ENCODE measurements at regions not wholly inside any gene's neighbourhood (a gene's known extent, or its start where the extent isn't known, plus 50 kb on each side); places are given as distances from the start of the nearest gene placed in this dataset.

DNA sequence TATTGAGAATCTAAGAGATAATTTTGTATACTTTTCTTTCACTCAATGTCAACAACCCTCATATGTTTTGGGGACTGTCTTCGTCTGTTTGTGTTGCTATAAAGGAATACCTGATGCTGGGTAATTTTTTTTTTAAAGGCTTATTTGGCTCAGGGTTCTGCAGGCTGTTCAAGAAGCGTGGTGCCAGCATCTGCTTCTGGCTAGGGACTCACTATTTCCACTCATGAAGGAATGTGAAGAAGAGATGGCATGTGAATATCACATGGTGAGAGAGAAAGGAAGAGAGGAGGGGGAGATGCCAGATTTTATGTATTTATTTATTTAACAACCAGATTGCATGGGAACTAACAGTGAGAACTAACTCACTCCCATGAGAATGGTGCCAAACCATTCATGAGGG, 827.4 kb upstream of the PHF14 start:
- TF ChIP-seq, protein P1, sequence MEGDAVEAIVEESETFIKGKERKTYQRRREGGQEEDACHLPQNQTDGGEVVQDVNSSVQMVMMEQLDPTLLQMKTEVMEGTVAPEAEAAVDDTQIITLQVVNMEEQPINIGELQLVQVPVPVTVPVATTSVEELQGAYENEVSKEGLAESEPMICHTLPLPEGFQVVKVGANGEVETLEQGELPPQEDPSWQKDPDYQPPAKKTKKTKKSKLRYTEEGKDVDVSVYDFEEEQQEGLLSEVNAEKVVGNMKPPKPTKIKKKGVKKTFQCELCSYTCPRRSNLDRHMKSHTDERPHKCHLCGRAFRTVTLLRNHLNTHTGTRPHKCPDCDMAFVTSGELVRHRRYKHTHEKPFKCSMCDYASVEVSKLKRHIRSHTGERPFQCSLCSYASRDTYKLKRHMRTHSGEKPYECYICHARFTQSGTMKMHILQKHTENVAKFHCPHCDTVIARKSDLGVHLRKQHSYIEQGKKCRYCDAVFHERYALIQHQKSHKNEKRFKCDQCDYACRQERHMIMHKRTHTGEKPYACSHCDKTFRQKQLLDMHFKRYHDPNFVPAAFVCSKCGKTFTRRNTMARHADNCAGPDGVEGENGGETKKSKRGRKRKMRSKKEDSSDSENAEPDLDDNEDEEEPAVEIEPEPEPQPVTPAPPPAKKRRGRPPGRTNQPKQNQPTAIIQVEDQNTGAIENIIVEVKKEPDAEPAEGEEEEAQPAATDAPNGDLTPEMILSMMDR (conservative IDR thresholded peaks at IDR 0.05) = no peak
- H4K20me1 ChIP-seq (ENCODE audit: control insufficient read depth, insufficient read depth, insufficient read length) = no peaks in the 10 kb centered on the region
- no peak overlapping the region for H2BK120ac ChIP-seq (ENCODE audit: low read depth, low read length, poor library complexity, severe bottlenecking)
- no peak overlapping the region for H4K5ac ChIP-seq (ENCODE audit: insufficient read length, low read depth, low read length)
- H3T11ph ChIP-seq (ENCODE audit: low read length) = no peak overlapping the region
- H3K4me1 ChIP-seq (ENCODE audit: insufficient read depth, low read length) = no peaks in the 10 kb centered on the region
- no peaks in the 10 kb centered on the region for H3K4me1 Mint-ChIP-seq
- no peak overlapping the region for H2BK12ac ChIP-seq (ENCODE audit: insufficient read length, low read depth, low read length)
- no peak overlapping the region for H2BK5ac ChIP-seq (ENCODE audit: insufficient read length, low read length)
- no peak overlapping the region for H2BK20ac ChIP-seq (ENCODE audit: low read depth, low read length, poor library complexity, severe bottlenecking)
- no peak overlapping the region for H4K91ac ChIP-seq (ENCODE audit: insufficient read length, low read depth, low read length)
- no peak overlapping the region for H3K27ac Mint-ChIP-seq
- no peak overlapping the region for H3K56ac ChIP-seq (ENCODE audit: insufficient read length, low read depth, low read length)
- H3K23me2 ChIP-seq (ENCODE audit: insufficient read length, low read depth, low read length, poor library complexity, severe bottlenecking) = no peaks in the 10 kb centered on the region
- H3K4me2 ChIP-seq (ENCODE audit: insufficient read depth, insufficient read length, low read length) = no peak overlapping the region
- H3K27ac ChIP-seq (ENCODE audit: insufficient read length, low read depth, low read length) = no peak overlapping the region
- no peaks in the 10 kb centered on the region for H3K79me2 ChIP-seq (ENCODE audit: insufficient read depth, low read length)
- H3K14ac ChIP-seq (ENCODE audit: insufficient read depth, low read length) = no peak overlapping the region
- no peaks in the 10 kb centered on the region for H3K27me3 Mint-ChIP-seq (ENCODE audit: low read depth)
- H3K4ac ChIP-seq (ENCODE audit: low read depth, low read length) = no peak overlapping the region
- no CpG with 5 or more reads among the region's 2 CpGs for WGBS (ENCODE audit: extremely low coverage, insufficient read length, low lambda C conversion rate)
- DNase-seq = no peak
- no peaks in the 10 kb centered on the region for H3K36me3 Mint-ChIP-seq (ENCODE audit: insufficient read depth in 1 of 3, low read depth in 3 of 3)
- no peak overlapping the region for H3K23ac ChIP-seq (ENCODE audit: insufficient read length, low read depth, low read length)
- no peak overlapping the region for H3K4me3 Mint-ChIP-seq
- H3K9me3 Mint-ChIP-seq = no peaks in the 10 kb centered on the region
- no peak overlapping the region for H4K8ac ChIP-seq (replicated peaks; ENCODE audit: insufficient read length, low read depth, low read length)
- no peak overlapping the region for H3K18ac ChIP-seq (ENCODE audit: insufficient read length, low read depth, low read length)
- H2AFZ ChIP-seq (ENCODE audit: low read length) = no peak overlapping the region
- H3K9ac ChIP-seq (ENCODE audit: extremely low read depth, insufficient read length, low read length) = no peak overlapping the region
- H3K79me1 ChIP-seq (ENCODE audit: insufficient read depth, low read depth, low read length, poor library complexity, severe bottlenecking) = no peaks in the 10 kb centered on the region
- no peaks in the 10 kb centered on the region for H3K9me3 ChIP-seq (ENCODE audit: control insufficient read depth, low read depth, low read length)
- H3K27me3 ChIP-seq (ENCODE audit: insufficient read depth, low read length) = no peaks in the 10 kb centered on the region
- no peak overlapping the region for H2BK15ac ChIP-seq (ENCODE audit: low read depth, low read length)
- no peak overlapping the region for H2AK5ac ChIP-seq (ENCODE audit: insufficient read length, low read length)

Data from H9 (cell line).